ENCODE measurements at regions not wholly inside any gene's neighbourhood (a gene's known extent, or its start where the extent isn't known, plus 50 kb on each side); places are given as distances from the start of the nearest gene placed in this dataset.

DNA sequence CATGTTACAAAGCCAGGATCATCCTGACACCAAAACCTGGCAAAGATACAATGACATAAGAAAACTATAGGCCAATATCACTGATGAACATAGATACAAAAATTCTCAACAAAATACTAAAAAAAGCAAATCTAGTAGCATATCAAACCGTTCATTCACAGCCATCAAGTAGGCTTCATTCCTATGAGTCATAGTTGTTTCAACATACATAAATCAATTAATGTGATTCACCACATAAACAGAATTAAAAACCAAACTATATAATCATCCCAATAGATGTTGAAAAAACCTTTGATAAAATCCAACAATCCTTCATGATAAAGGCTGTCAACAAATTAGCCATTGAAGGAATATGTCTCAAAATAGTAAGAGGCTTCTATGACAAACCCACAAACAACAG lies 1007.2 kb upstream of the RAG2 start:
- TF ChIP-seq, protein P1, sequence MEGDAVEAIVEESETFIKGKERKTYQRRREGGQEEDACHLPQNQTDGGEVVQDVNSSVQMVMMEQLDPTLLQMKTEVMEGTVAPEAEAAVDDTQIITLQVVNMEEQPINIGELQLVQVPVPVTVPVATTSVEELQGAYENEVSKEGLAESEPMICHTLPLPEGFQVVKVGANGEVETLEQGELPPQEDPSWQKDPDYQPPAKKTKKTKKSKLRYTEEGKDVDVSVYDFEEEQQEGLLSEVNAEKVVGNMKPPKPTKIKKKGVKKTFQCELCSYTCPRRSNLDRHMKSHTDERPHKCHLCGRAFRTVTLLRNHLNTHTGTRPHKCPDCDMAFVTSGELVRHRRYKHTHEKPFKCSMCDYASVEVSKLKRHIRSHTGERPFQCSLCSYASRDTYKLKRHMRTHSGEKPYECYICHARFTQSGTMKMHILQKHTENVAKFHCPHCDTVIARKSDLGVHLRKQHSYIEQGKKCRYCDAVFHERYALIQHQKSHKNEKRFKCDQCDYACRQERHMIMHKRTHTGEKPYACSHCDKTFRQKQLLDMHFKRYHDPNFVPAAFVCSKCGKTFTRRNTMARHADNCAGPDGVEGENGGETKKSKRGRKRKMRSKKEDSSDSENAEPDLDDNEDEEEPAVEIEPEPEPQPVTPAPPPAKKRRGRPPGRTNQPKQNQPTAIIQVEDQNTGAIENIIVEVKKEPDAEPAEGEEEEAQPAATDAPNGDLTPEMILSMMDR (IDR thresholded peaks at IDR 0.05; ENCODE audit: insufficient read depth, low read depth, low read length): no peak
- no peak for TF ChIP-seq EZH2 (IDR thresholded peaks at IDR 0.05; ENCODE audit: insufficient read depth, low read length)
